Skin of body (tissue), 1 donor: ENCODE measurements at regions not wholly inside any gene's neighbourhood (a gene's known extent, or its start where the extent isn't known, plus 50 kb on each side); places are given as distances from the start of the nearest gene placed in this dataset.

Experiments used
- DNase-seq: peaks from one replicate; lab custom pipeline; 2025; lab: John Stamatoyannopoulos, UW

DNA sequence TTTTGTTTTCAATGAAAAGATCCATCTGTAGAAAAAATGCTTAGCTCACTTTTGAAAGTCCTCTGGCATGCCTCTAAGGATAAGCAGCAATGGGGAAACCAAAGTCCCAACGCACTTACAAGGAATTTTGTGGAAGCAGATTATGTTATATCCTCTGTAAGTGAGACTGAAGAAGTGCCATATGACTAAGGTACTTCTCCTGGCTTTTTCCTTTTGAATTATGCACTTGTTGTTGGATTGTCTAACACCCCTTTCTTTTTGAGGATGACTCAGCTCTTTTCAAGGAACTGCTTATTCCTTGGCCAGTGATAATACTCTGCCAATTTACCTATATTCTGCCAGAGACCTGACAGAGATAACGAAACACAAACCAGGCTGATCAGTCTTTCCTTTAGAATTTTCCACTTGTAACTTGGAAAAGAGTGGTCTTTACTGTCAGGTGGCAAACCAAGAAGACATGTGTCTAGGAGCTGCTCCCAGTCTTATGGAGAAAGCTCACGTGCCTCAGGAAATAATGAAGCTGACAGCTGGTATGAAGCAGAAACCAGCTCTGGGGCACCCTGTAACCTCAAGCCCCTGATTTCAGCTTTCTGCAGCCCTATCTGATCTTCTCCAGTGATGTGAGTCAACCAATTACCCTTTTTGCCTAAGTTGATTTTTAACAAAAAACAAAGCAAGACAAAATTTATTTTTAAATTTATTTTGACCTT lies 290.8 kb upstream of the FBXL7 start:
- DNase-seq, result no peak

DNA sequence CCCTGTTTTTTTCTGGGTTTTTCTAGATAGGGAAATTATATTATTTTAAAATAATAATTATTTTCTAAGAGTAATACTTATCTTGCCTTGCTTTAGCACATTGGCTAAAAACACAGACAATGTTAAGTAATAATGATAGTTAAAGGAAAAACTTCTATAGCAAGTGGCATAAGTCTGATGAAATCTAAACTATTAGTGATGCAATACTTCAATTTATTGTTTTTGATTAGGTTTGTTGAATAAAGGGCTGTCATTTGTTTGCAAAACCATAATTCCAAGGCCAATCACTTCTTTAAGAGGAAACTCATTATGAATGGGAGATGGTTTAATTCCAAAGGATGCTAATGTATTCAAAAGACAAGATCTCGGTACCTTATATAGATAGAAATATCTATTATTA lies 293.8 kb upstream of the FBXL7 start:
- no peak for DNase-seq

DNA sequence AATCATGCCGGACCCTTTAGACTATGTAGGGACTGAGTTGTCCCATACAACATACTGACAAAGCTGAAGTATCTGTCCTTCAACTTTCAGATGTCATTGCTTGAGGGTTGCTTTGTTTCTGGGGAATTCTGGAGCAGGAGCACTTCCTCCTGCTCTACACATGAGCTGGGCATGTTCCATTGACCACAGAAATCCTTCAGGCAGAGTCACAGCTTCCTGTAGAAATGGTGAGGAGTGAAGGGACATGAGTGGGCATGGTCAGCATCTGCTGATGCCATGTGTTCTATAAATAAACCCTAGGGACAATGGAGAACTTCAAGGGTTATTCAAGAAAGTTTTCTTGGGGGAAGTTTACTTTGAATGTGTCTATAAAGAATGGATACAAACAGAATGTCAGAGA lies 296.6 kb upstream of the FBXL7 start:
- DNase-seq, result no peak

DNA sequence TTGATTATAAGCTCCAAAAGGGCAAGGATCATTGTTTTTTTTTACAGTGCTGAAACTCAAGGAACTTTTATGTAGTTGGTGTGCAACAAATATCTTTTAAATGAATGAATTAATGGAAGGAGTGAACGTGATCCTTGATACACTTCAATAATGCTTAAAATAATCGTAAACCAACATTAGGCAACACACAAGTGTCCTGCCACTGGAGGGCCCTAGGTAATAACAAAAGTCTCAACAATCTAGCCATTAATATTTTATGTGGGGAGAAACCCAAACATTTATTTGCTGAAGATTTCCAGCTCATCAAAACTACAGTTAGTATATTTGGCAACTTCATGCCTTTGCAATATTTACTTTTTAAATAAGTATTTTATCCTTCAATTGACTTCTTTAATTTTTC lies 309.0 kb upstream of the FBXL7 start:
- DNase-seq, result no peak

DNA sequence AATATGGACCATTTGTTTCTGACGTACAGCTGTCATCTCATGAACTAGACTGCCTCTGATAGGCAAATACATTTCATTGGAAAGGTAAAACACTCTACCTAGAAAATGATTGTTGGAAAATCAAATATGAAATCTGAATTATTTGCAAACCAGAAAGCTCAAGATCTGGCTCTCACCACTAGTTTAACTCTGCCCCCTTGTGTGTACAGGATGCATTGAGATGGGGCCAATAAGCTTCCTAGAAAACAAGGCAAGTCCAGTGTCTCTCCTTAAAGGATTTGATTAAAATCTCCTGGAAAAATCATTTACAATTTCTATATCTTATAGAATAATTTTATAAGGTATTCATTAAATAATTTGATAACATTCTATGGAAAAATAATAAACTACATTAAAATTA lies 311.9 kb upstream of the ANKH start:
- no peak for DNase-seq

DNA sequence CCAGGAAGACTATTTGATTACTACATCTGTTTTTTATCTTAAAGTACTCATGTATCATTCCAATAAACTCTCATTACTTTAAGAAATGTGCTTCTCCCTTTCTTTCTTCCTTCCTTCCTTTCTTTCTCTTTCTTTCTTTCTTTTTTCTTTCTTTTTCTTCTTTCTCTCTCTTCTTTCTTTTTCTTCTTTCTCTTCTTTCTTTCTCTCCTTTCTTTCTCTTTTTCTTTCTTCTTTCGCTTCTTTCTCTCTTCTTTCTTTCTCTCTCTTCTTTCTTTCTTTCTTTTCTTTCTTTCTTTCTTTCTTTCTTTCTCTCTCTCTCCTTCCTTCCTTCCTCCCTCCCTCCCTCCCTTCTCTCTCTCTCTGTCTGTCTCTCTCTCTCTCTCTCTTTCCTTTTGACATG lies 298.6 kb upstream of the ANKH start:
- DNase-seq, result no peak

DNA sequence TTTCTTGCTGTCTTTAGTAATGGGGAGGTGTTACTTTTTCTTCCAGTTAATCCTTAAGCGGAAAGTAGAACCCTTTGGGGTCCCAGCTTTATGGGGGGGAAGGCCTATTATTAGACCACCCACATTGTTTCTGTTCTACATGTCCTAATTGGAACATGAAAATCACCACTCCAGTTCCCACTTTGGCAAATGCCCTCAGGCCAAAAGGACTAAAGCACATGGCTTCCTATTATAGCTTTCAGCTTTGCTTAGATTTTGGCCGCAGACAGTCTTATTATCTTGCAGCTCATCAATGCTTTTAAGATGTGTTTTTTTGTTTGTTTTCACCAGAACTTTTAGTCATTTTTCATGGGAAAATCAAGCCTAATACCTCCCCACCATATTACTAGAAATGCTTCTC lies 296.8 kb upstream of the ANKH start:
- no peak for DNase-seq

DNA sequence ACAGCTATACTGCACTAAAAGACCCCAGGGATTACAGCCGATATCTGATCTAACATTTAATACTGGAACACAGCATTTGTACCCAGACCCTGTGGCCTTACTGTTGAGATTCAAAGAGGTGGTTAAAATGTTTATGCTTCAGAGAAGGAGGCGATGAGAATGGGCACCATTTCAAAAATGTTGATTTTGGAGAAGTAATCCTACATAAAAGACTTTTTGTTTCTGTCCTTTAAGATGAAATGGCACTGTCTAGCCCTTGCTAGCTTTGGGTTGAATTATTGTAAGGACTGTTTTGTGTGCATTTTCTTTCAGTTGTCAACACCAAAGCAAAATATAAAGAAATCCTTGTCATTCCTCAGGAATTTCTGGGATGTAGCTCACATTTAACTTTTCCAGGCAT lies 288.5 kb upstream of the ANKH start:
- no peak for DNase-seq

DNA sequence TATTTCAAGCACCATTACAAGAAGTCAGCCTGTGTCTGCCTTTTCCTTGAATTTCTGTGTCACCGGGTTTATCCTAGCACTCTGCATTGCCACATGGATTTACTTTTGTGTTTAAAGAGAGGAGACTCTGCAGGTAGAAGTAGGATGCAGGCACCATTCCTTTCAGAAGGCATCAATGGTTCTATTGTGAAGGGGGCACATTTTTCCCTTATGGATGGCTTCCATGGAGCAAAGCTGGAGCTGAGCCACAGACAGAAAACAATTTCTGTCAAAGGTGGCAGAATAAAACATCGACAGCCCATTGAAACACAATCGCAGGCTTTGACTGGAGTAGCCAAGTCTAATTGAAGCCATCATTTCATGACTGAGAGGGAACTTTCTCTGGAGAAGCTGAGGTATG lies 288.0 kb upstream of the ANKH start:
- DNase-seq, result no peak

DNA sequence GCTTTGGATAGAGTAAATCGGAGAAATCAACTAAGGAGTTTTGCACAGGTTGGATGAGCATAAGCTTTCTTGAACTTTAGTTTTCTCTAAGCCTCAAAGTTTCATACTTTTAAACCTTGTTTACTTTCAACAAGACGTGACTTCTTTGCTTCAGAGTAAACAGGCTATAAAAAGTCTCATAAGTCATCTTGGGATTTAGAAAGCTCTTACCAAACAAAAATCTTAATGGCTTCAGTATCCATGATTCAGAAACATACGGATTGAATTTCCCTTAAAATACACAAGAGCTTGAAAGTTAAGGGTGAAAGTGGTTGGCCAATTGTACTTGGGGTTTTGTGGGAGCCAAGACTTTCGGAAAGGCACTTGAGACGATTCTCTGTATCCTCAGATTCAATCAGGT lies 270.9 kb upstream of the ANKH start:
- DNase-seq, result peak; percentile 68

DNA sequence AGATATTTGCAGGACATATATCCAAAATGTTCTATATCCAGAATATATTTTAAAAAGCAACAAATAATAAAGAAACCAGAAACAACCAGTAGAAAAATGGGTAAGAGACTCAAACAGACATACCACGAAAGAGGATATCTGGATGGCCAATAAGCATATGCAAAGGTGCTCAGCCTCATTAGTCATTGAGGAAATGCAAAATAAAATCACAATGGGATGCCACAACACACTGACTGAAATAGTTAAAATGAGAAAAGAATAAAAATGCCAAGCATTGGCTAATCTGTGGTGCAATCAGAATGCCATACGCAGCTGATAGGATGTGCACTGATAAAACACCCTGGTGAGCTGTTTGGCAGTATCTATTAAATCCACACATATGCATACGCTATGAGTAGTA lies 265.8 kb upstream of the ANKH start:
- no peak for DNase-seq

DNA sequence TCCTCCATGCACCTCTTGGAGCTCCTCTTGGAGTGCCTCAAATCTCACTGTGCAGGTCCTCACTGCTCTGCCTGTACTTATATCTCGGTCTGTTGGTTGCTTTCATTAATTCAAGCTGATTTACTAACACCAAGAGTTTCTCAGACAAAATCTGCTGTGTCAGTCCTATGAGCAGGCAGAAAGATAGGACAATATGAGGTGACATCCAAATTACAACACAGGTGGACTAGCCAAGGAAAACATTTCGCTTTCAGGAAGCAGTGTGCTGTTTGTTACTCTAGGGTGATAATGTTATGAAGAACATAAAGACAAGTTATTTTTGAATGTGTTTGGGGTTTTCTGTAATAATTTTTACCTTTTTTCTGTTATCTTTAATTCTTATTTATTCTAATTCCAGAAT lies 264.1 kb upstream of the ANKH start:
- no peak for DNase-seq

DNA sequence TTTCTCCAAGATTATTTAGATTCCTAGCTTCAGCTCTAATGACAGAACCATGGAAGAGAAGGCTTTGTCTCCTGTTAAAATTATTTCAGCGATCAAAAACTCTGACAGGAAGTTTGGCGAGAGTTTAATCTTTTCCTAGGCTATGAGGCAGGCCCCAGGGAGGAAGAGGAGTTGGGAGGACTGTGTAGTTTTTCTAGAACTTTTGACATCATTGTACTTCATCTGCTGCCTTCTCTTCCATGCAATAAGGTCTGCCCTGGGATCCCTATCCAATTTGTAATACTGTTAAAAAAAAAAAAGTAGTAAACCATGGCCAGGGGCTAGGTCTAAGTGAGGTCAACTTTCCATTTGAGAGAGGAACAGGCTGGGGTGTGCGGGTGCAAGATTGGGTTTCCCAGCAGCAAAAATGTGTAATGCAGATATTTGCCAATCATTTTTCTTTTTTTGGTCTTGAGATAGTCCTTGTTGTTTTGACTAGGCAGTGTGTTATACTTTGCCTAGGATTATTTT lies 261.9 kb upstream of the ANKH start:
- DNase-seq, result peak; percentile 4

DNA sequence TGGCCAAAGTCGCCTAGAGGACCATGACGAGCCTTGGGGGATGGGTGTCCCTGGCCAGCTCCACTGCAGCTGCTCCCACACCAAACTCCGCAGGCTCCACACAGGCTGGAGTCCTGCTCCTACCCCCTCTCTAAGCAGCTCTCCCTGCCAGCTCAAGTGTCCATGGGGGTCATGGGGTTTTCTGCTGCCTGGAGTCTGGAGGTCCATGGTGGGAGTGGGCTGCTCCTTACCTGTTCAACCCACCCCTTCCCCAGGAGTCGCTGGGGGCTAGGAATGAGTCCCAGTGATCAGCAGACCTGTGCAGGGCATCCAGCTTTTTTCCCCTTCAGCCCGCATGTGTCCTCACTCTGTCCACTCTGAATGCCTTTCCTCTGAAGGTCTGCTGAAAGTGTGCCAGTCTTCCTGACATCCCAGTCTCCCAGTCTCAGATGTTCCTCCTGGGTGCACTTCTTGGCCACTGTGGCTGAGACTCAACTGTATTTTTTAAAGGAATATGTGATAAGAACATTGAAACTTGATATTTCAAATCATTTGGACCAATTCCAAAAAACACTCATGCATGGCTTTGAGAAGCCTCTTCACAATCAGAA lies 261.3 kb upstream of the ANKH start:
- no peak for DNase-seq

DNA sequence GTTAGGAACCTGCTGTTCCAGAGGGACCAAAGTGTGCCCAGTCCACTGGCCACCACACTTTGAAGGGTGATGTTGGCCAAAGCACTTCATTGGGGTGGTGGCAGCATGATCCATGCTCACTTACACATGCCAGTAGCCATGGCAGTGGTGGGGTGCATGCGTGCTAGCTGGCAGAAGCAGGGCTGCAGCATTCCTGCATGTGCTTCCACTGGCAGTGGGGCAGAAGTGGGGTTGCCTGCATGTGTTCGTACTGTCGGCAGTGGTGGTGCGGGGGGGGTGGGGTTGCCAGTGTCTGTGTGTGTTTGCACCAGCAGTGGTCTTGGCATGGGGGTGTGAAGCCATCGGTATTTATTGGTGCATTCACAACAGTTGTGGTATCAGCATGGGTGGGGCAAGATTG lies 260.3 kb upstream of the ANKH start:
- no peak for DNase-seq

DNA sequence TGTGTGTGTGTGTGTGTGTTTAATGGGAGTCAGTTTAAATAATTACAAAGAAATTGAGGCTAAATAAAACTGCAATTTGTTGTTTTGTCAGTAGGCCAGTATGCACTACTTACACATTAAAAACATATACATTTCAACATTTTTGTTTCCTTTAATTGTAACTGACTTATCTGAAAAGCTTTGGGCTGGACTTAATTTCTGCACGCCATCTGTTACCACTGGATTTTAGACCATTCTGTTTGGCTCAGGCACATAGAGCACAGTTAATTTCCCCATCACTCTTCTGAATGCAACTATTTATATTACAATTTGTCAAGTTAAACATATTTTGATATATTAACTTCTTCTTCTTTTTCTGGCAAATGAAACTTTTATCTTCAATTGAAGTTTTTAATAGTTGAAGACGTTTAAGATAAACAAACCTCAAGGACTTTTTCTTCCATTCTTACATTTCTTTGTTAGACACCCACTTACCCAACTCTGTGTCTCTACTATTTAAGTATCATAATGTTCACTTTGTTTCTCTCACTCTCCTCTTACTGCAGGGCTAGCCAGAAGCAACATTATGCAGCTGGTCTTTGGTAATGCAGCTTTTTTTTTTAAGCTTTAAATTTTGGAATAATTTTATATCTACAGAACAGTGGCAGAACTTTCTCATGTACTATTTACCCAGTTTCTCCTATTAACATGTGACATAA lies 253.4 kb upstream of the ANKH start:
- DNase-seq, result peak; percentile 97

DNA sequence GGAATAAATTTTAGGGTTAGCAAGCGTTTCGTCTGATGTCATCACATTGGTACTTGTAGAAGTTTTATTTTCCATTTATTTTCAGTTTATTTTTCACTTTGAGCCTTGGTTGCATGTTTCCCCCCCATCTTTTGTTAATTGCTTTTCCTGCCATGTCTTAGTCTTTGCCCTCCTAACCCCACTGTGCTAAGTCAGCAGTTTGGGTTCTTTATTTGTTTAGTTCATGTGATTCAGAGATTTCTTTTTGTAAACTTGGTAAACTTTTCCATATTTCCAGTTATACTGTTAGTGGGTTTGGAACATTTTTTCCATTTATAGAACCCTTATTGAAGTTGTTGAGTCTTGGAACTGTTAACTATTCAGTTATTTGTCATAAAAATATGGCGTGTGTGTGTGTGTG lies 252.9 kb upstream of the ANKH start:
- DNase-seq, result peak; percentile 95

DNA sequence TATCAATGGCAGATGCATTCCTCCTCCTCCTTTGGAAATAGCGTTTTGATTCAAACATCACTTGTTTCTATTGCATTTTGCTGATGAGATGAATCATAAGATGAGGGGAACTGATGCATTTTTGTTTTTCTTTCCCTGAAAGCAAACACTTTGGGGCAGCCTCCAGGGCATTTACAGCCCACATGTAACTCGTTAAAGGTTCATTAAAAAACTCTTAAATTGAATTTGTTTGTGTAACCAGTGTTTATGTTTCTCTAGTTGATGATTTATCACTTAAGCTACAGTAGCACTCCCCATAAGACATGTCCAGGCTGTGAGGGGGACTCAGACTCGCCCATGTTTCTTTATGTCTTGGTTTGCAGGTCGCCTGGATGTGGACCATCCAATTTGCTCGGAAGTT lies 246.1 kb upstream of the ANKH start:
- DNase-seq, result peak; percentile 54

DNA sequence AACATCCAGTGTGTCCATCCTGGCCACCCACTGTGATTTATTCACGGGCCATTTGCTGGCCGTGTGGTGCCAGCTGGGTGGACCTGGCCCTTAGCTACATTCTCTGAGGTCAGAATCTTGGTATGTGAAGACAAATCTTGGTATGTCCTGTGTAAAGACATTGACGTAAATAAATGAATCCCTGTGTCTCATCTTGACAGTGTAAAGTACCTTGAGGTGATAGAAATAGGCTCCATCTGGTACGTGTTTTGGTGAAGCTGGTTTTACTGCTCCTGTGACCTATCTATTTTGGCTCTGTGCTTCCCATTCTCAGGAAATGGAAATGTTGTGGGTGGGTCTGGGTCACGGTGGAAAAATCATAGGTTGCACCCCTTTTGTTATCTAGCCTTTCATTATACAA lies 245.4 kb upstream of the ANKH start:
- no peak for DNase-seq

DNA sequence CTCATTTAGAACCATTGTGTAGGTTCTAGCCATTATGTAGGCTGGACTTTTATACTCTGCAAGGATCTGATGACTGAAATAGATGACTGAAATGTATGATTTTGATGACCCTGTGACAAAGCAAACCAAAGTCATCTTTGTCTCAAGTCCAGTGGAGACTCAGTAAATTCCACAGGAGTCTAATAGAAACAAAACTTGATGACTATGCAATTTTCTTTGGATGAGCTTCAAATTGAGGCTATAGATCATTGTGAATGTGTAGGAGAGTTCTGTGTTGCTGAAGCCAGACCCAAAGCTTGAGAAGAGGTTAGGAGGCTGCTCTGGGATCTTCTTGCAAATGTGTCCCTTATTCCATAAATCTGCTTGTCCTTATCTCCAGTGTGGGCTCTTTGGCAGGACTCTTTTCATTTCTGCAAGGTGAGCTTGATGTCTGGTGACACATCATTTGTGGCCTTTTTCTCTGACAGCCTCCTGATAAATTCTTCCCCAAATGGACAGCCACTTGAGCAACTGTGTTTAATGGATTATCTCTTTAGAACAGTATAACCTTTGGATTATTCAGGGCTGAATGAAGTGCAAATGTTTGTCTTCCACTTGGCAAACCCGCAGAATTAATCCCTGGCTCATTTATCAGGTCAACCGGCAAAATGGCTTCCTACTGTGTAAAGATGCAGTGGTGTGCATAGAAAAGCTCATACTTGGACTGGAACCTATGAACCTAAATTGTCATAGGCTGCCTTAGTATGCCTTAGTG lies 235.1 kb upstream of the ANKH start:
- DNase-seq, result no peak

DNA sequence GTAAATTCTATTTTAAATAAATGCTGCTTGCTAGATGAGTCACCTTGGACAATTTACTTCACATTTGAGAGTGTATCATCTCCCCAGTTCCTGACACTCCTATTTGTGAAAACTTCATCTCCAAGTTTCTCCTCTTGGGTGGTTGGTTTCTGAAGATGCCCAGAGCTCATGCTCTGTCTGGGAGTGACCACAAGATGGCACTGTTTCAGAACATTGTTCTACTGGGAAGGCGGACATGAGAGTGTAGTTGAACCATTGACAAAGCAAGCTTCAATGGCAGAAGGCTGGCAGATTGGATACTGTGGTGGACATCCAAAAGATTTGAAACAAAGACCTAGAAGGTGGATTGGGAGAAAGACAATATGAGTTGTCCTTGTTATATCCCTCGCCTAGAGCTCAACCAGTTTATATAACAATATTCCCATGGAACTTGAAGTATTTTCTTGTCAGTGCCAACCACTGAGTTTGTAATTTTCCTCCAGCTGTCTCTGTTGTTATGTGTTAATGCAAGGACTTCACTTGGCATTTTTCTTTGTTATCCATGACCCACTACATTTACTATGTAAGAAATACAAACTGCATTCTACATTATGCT lies 234.3 kb upstream of the ANKH start:
- DNase-seq, result peak; percentile 24

DNA sequence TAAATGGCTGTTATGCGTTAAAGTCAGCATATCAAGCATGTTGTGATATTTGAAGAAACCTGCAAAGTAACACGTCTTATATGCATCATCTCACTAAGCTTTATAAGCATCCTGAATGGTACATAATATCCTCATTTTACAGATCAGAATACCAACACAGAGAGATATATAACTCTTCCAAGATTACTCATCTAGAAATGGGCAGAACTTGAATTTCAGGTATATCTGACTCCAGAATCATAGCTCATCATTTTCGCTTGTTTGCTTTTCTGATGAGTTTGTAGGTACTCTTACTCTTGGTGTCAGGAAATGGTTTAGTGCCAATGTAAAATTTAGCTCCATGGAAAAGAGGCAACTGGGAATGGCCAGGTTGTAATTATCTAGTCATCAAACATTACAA lies 232.3 kb upstream of the ANKH start:
- DNase-seq, result no peak
